HepG2 (cell line): ENCODE measurements at regions not wholly inside any gene's neighbourhood (a gene's known extent, or its start where the extent isn't known, plus 50 kb on each side); places are given as distances from the start of the nearest gene placed in this dataset.

Experiments
- ATAC-seq: fragments of 200-7000 bp; cut with Tn5 transposase; 3 replicates; pipeline ENCODE4 v1.9.1; 2020; ENCODE audit warnings: mild to moderate bottlenecking, moderate library complexity
- BruUV-seq: library from RNA; stranded (reverse); fragments of 400-500 nt; replicated peaks from 2 replicates; lab custom pipeline; 2021; lab: Mats Ljungman, UMichigan
- CTCF ChIA-PET: fragments of 300-600 bp; formaldehyde crosslinking; extraction: SDS; loops from one replicate; lab custom pipeline; 2021; ENCODE audit warnings: low total read pairs, inconsistent platforms, low intra/inter-chr PET ratio; lab: Yijun Ruan, JAX
- POLR2A ChIA-PET: fragments of 350-600 bp; sonication (Branson Sonifier 250); formaldehyde crosslinking; loops from one replicate; lab custom pipeline; 2020; ENCODE audit warnings: antibody characterized with exemption, inconsistent platforms; lab: Yijun Ruan, JAX
- DNase-seq: peaks from one replicate; pipeline ENCODE4 v3.0.0-alpha.2; 2015; ENCODE audit warnings: low spot score
- FAIRE-seq: peaks from 3 replicates; lab custom pipeline; 2011; peaks lifted over from hg19 to GRCh38; lab: Jason Lieb, UNC
- H2AFZ ChIP-seq: one replicate; pipeline ENCODE4 v1.6.1; 2011; ENCODE audit warnings: low read length, inconsistent platforms
- H3K27ac ChIP-seq: fragments of 300-600 bp; 3 replicates; pipeline ENCODE4 v1.8.0; 2011; ENCODE audit warnings: mixed run types, mild to moderate bottlenecking, mixed read lengths, low read length, inconsistent platforms; ENCODE audit not compliant: insufficient read depth; ENCODE audit errors: extremely low read length
- H3K27me3 ChIP-seq, 2 experiments: fragments of 200-600 bp in 1 of 2; 2 replicates in 1 of 2; 3 replicates in 1 of 2; pipeline versions ENCODE4 v1.6.0 to v1.8.0; 2011; ENCODE audit warnings: low read length in 2 of 2, mild to moderate bottlenecking in 2 of 2, moderate library complexity in 2 of 2, inconsistent platforms in 1 of 2; ENCODE audit not compliant: insufficient read depth in 2 of 2, control insufficient read depth in 1 of 2
- H3K36me3 ChIP-seq, 2 experiments: fragments of 200-600 bp in 1 of 2; replicated peaks in 1 of 2; 2 replicates in 1 of 2; 3 replicates in 1 of 2; pipeline versions ENCODE4 v1.5.1 to v1.8.0; 2011; ENCODE audit warnings: low read length in 2 of 2, inconsistent platforms in 1 of 2; ENCODE audit not compliant: insufficient read depth in 2 of 2, control insufficient read depth in 1 of 2
- H3K4me1 ChIP-seq: 2 replicates; pipeline ENCODE4 v1.5.1; 2012; ENCODE audit warnings: low read length, inconsistent platforms; ENCODE audit not compliant: insufficient read depth
- H3K4me2 ChIP-seq: 2 replicates; pipeline ENCODE4 v1.6.0; 2011; ENCODE audit warnings: low read depth, low read length, inconsistent platforms
- H3K4me3 ChIP-seq, 3 experiments: fragments of 200-600 bp in 1 of 3; sonication (generic), shearing (Covaris generic) in 1 of 3; replicated peaks in 1 of 3; 2 replicates each; pipeline ENCODE4 v1.5.1; 2011 to 2016; ENCODE audit warnings: low read length in 3 of 3, inconsistent platforms in 2 of 3, low read depth in 2 of 3, mild to moderate bottlenecking in 2 of 3, control low read depth in 1 of 3, mixed read lengths in 1 of 3; ENCODE audit not compliant: insufficient read depth in 1 of 3
- H3K79me2 ChIP-seq: one replicate; pipeline ENCODE4 v1.6.1; 2011; ENCODE audit warnings: low read length, inconsistent platforms; ENCODE audit not compliant: insufficient read depth
- H3K9ac ChIP-seq: 2 replicates; pipeline ENCODE4 v1.6.0; 2011; ENCODE audit warnings: mild to moderate bottlenecking, low read depth, low read length, inconsistent platforms; ENCODE audit not compliant: insufficient read depth
- H3K9me3 ChIP-seq: 2 replicates; pipeline ENCODE4 v1.5.1; 2012; ENCODE audit warnings: mild to moderate bottlenecking, low read length
- H4K20me1 ChIP-seq: 2 replicates; pipeline ENCODE4 v1.6.0; 2011; ENCODE audit warnings: inconsistent platforms, mild to moderate bottlenecking, low read length, moderate library complexity; ENCODE audit not compliant: insufficient read depth
- CHD4 ChIP-seq: fragments of 200-600 bp; sonication (generic); IDR thresholded peaks from 2 replicates; pipeline ENCODE4 v1.7.0; 2017; ENCODE audit warnings: mild to moderate bottlenecking, low read length, borderline replicate concordance
- HNF4G ChIP-seq, 2 experiments: sonication (generic) in 1 of 2; formaldehyde crosslinking in 1 of 2; IDR thresholded peaks; 2 replicates each; pipeline versions ENCODE4 v1.4.0 to v1.6.1; 2011 to 2020; ENCODE audit warnings: borderline replicate concordance in 2 of 2, low read depth in 2 of 2, mild to moderate bottlenecking in 2 of 2, low read length in 1 of 2, missing genetic modification reagents in 1 of 2, moderate library complexity in 1 of 2
- HOMEZ ChIP-seq: IDR thresholded peaks from 2 replicates; pipeline ENCODE4 v1.6.1; 2016; ENCODE audit warnings: low read depth
- MYPOP ChIP-seq: sonication (generic); formaldehyde crosslinking; IDR thresholded peaks from 2 replicates; pipeline ENCODE4 v1.8.1; 2023; ENCODE audit warnings: mild to moderate bottlenecking, moderate library complexity, missing genetic modification reagents
- NR2C2 ChIP-seq: sonication (generic); formaldehyde crosslinking; IDR thresholded peaks from 2 replicates; pipeline ENCODE4 v1.4.0; 2020; ENCODE audit warnings: missing genetic modification reagents, mild to moderate bottlenecking, moderate library complexity, borderline replicate concordance
- NR2F6 ChIP-seq, 2 experiments: IDR thresholded peaks; 2 replicates each; pipeline ENCODE4 v1.6.1; 2016; ENCODE audit warnings: antibody characterized with exemption in 1 of 2, mild to moderate bottlenecking in 1 of 2
- USF2 ChIP-seq, 2 experiments: sonication (generic) in 1 of 2; formaldehyde crosslinking in 1 of 2; IDR thresholded peaks; 2 replicates each; pipeline versions ENCODE4 v1.5.1 to v1.6.1; 2011 to 2020; ENCODE audit warnings: borderline replicate concordance in 1 of 2, low read depth in 1 of 2, low read length in 1 of 2, mild to moderate bottlenecking in 1 of 2, missing genetic modification reagents in 1 of 2, moderate library complexity in 1 of 2
- YY1 ChIP-seq: IDR thresholded peaks from 2 replicates; pipeline ENCODE4 v1.6.1; 2011; ENCODE audit warnings: low read length, low read depth, moderate library complexity, mild to moderate bottlenecking; ENCODE audit not compliant: insufficient read depth, insufficient replicate concordance
- ZBTB21 ChIP-seq: sonication (generic); formaldehyde crosslinking; IDR thresholded peaks from 2 replicates; pipeline ENCODE4 v1.4.0; 2020; ENCODE audit warnings: missing genetic modification reagents
- ZNF605 ChIP-seq: sonication (generic); formaldehyde crosslinking; IDR thresholded peaks from 2 replicates; pipeline ENCODE4 v1.8.0; 2022; ENCODE audit warnings: mild to moderate bottlenecking, missing genetic modification reagents
- ZNF607 ChIP-seq: sonication (generic); formaldehyde crosslinking; IDR thresholded peaks from 2 replicates; pipeline ENCODE4 v1.5.1; 2020; ENCODE audit warnings: missing genetic modification reagents, mild to moderate bottlenecking, borderline replicate concordance
- ZSCAN20 ChIP-seq: sonication (generic); formaldehyde crosslinking; IDR thresholded peaks from 2 replicates; pipeline ENCODE4 v1.4.0; 2020; ENCODE audit warnings: missing genetic modification reagents, mild to moderate bottlenecking, borderline replicate concordance
- ZSCAN29 ChIP-seq: sonication (generic); formaldehyde crosslinking; conservative IDR thresholded peaks from 2 replicates; pipeline ENCODE4 v1.4.0; 2020; ENCODE audit warnings: mild to moderate bottlenecking, missing genetic modification reagents
- WGBS: methylation state at CpG from one replicate; pipeline ENCODE4 v1.1.6; 2017; ENCODE audit warnings: low lambda C conversion rate; 5-methylcytosine and 5-hydroxymethylcytosine counted together
- in situ Hi-C: cut with HindIII; loops from 2 replicates; pipeline ENCODE4 v1.10.0; 2017; ENCODE audit warnings: low pct_unique_long_range_greater_than_20kb; ENCODE audit not compliant: extremely low pct_ligation_motif_present
- intact Hi-C: fragments of 100-400 bp; cut with micrococcal nuclease; formaldehyde crosslinking; loops from one replicate; pipeline ENCODE4 v1.10.0; 2022; ENCODE audit not compliant: unreplicated experiment
- TF ChIP-seq, protein P1 (sequence below): sonication (generic); formaldehyde crosslinking; IDR thresholded peaks from 2 replicates; pipeline ENCODE4 v1.4.0; 2020; ENCODE audit warnings: missing genetic modification reagents, borderline replicate concordance

- in situ Hi-C loops: no loop called here
- H4K20me1 ChIP-seq: no peaks in the 10 kb centered on the region
- intact Hi-C loops: no loop called here
- no peak for ATAC-seq
- FAIRE-seq: no peak
- POLR2A ChIA-PET: no interaction called here
- H3K4me1 ChIP-seq: no peaks in the 10 kb centered on the region
- no TSS peak for BruUV-seq
- no peak overlapping the region for H2AFZ ChIP-seq
- H3K4me3 ChIP-seq: no peak overlapping the region
- H3K27me3 ChIP-seq: no peaks in the 10 kb centered on the region
- no peak for DNase-seq
- peaks cover 22% of the 10 kb centered on the region for H3K9me3 ChIP-seq
- no peak overlapping the region for H3K27ac ChIP-seq
- H3K9ac ChIP-seq: no peak overlapping the region
- WGBS: 7% methylated on average over 1 of the region's 1 CpG
- H3K36me3 ChIP-seq: no peaks in the 10 kb centered on the region
- H3K79me2 ChIP-seq: no peaks in the 10 kb centered on the region
- CTCF ChIA-PET: no interaction called here
- H3K4me2 ChIP-seq: no peak overlapping the region
- TF ChIP-seq NR2F6 (IDR thresholded peaks at IDR 0.05) (no peak), NR2F6 (CRISPR knock-in tag; IDR thresholded peaks at IDR 0.05) (no peak), MYPOP (CRISPR knock-in tag) (no peak), ZNF607 (CRISPR knock-in tag) (no peak), CHD4 (no peak), ZSCAN29 (no peak), ZSCAN20 (no peak), ZBTB21 (no peak), NR2C2 (CRISPR knock-in tag) (no peak), HOMEZ (CRISPR knock-in tag) (no peak), ZNF605 (no peak), HNF4G (IDR thresholded peaks at IDR 0.05; ENCODE audit: borderline replicate concordance, low read depth, low read length) (no peak), HNF4G (CRISPR knock-in tag; IDR thresholded peaks at IDR 0.05; ENCODE audit: borderline replicate concordance, low read depth) (no peak), YY1 (no peak), USF2 (IDR thresholded peaks at IDR 0.05; ENCODE audit: low read depth, low read length) (no peak), USF2 (CRISPR knock-in tag; IDR thresholded peaks at IDR 0.05; ENCODE audit: borderline replicate concordance) (no peak)
- TF ChIP-seq, protein P1, sequence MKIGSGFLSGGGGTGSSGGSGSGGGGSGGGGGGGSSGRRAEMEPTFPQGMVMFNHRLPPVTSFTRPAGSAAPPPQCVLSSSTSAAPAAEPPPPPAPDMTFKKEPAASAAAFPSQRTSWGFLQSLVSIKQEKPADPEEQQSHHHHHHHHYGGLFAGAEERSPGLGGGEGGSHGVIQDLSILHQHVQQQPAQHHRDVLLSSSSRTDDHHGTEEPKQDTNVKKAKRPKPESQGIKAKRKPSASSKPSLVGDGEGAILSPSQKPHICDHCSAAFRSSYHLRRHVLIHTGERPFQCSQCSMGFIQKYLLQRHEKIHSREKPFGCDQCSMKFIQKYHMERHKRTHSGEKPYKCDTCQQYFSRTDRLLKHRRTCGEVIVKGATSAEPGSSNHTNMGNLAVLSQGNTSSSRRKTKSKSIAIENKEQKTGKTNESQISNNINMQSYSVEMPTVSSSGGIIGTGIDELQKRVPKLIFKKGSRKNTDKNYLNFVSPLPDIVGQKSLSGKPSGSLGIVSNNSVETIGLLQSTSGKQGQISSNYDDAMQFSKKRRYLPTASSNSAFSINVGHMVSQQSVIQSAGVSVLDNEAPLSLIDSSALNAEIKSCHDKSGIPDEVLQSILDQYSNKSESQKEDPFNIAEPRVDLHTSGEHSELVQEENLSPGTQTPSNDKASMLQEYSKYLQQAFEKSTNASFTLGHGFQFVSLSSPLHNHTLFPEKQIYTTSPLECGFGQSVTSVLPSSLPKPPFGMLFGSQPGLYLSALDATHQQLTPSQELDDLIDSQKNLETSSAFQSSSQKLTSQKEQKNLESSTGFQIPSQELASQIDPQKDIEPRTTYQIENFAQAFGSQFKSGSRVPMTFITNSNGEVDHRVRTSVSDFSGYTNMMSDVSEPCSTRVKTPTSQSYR (CRISPR knock-in tag): no peak
Measured at GRCh38 chr5:87598460-87598859, 185.7 kb upstream of the CCNH start.
